ENCODE measurements at regions not wholly inside any gene's neighbourhood (a gene's known extent, or its start where the extent isn't known, plus 50 kb on each side); places are given as distances from the start of the nearest gene placed in this dataset.
A peak's percentile ranks its signal among the peaks of the same experiment; 100 is the strongest.

GRCh38 chr6:14871221-14871620 lies 374.6 kb upstream of the JARID2 start:
- Mint-ChIP-seq H3K4me3 (no peak overlapping the region), H3K36me3 (no peaks in the 10 kb centered on the region), H3K4me1 (peaks cover 55% of the 10 kb centered on the region), H3K27me3 (ENCODE audit: low read depth) (no peaks in the 10 kb centered on the region), H3K27ac (no peak overlapping the region), H3K9me3 (no peaks in the 10 kb centered on the region)
- DNase-seq (ENCODE audit: low spot score) (no peak), ATAC-seq (no peak)
- TF ChIP-seq FOXJ3 (CRISPR knock-in tag; IDR thresholded peaks at IDR 0.05; ENCODE audit: borderline replicate concordance) (no peak), ZNF317 (CRISPR knock-in tag; IDR thresholded peaks at IDR 0.05; ENCODE audit: borderline replicate concordance, low read depth) (no peak), NFYB (CRISPR knock-in tag; conservative IDR thresholded peaks at IDR 0.05; ENCODE audit: low read depth) (no peak), E2F1 (CRISPR knock-in tag; IDR thresholded peaks at IDR 0.05) (no peak), PRRX2 (CRISPR knock-in tag; IDR thresholded peaks at IDR 0.05) (no peak), ATF6 (CRISPR knock-in tag; IDR thresholded peaks at IDR 0.05) (no peak)
- POLR2A ChIA-PET, result no interaction called here
- CTCF ChIA-PET, result no interaction called here

GRCh38 chr6:14873101-14873500 lies 372.8 kb upstream of the JARID2 start:
- ATAC-seq, result no peak
- TF ChIP-seq RELA (CRISPR knock-in tag; IDR thresholded peaks at IDR 0.05; ENCODE audit: borderline replicate concordance) (no peak), ZNF512 (CRISPR knock-in tag; IDR thresholded peaks at IDR 0.05; ENCODE audit: borderline replicate concordance) (no peak), OVOL2 (CRISPR knock-in tag; IDR thresholded peaks at IDR 0.05; ENCODE audit: borderline replicate concordance) (no peak)
- Mint-ChIP-seq H3K36me3 (no peaks in the 10 kb centered on the region), H3K4me1 (peaks cover 73% of the 10 kb centered on the region), H3K27ac (peak overlapping the region; percentile 71), H3K9me3 (no peaks in the 10 kb centered on the region), H3K27me3 (ENCODE audit: low read depth) (no peaks in the 10 kb centered on the region), H3K4me3 (no peak overlapping the region)
- DNase-seq (ENCODE audit: low spot score), result no peak
- CTCF ChIA-PET, result interaction anchor here (0.7 kb wide), 1 partner anchor 50 kb away, joined by 4 read pairs; no protein-coding TSS in a partner anchor
- POLR2A ChIA-PET, result interaction anchor here (1.0 kb wide), 1 partner anchor 164 kb away, joined by 3 read pairs; no protein-coding TSS in a partner anchor

GRCh38 chr6:14873781-14874441 lies 372.0 kb upstream of the JARID2 start:
- Mint-ChIP-seq H3K4me3 (no peak overlapping the region), H3K9me3 (no peaks in the 10 kb centered on the region), H3K36me3 (no peaks in the 10 kb centered on the region), H3K27me3 (ENCODE audit: low read depth) (no peaks in the 10 kb centered on the region), H3K4me1 (peaks cover 76% of the 10 kb centered on the region), H3K27ac (peak overlapping the region; percentile 34)
- ChIA-PET POLR2A (interaction anchor here (1.0 kb wide), 1 partner anchor 163 kb away, joined by 3 read pairs; no protein-coding TSS in a partner anchor), CTCF (interaction anchor here (0.8 to 1.1 kb wide), 2 partner anchors 10 kb away, joined by 4 to 5 read pairs; no protein-coding TSS in a partner anchor)
- ATAC-seq (peak; percentile 76), DNase-seq (ENCODE audit: low spot score) (no peak)
- no peak for TF ChIP-seq ERG (CRISPR knock-in tag; IDR thresholded peaks at IDR 0.05)
- peak; percentile 94 for TF ChIP-seq ZNF121 (CRISPR knock-in tag; IDR thresholded peaks at IDR 0.05)

GRCh38 chr6:14874975-14875480 lies 370.8 kb upstream of the JARID2 start:
- H3K27ac Mint-ChIP-seq, result 0 out of 2 replicates have a peak overlapping the region, but pooled peaks have one; percentile 34
- H3K9me3 Mint-ChIP-seq, result no peaks in the 10 kb centered on the region
- DNase-seq (ENCODE audit: low spot score), result no peak
- no peak overlapping the region for H3K4me3 Mint-ChIP-seq
- no peaks in the 10 kb centered on the region for H3K36me3 Mint-ChIP-seq
- POLR2A ChIA-PET, result interaction anchor here (0.6 kb wide), 1 partner anchor 611 kb away, joined by 5 read pairs; no protein-coding TSS in a partner anchor
- H3K27me3 Mint-ChIP-seq (ENCODE audit: low read depth), result no peaks in the 10 kb centered on the region
- CTCF ChIA-PET, result interaction anchor here (1.1 kb wide), 1 partner anchor 11 kb away, joined by 5 read pairs; no protein-coding TSS in a partner anchor
- H3K4me1 Mint-ChIP-seq, result peaks cover 75% of the 10 kb centered on the region
- ATAC-seq, result no peak
- TF ChIP-seq MAX (CRISPR knock-in tag; IDR thresholded peaks at IDR 0.05) (0 out of 2 replicates have a peak, but pooled peaks have one; percentile 18), ZNF121 (CRISPR knock-in tag; IDR thresholded peaks at IDR 0.05) (peak; percentile 94), ZNF138 (CRISPR knock-in tag; conservative IDR thresholded peaks at IDR 0.05) (no peak), FOXP4 (CRISPR knock-in tag; IDR thresholded peaks at IDR 0.05) (no peak), NR3C1 (CRISPR knock-in tag; conservative IDR thresholded peaks at IDR 0.05; ENCODE audit: low read depth) (no peak), PREB (CRISPR knock-in tag; IDR thresholded peaks at IDR 0.05; ENCODE audit: borderline replicate concordance) (no peak)
